Fibroblast of skin of scalp (primary cell): ENCODE measurements at regions not wholly inside any gene's neighbourhood (a gene's known extent, or its start where the extent isn't known, plus 50 kb on each side); places are given as distances from the start of the nearest gene placed in this dataset.
A peak's percentile ranks its signal among the peaks of the same experiment; 100 is the strongest.
"Not testable (repeated sequence)": the region's sequence is repeated elsewhere in the genome, so short reads cannot be mapped to it uniquely, and the experiment has no call there.

ENCODE experiments used
- DNase-seq: peaks from one replicate; pipeline ENCODE4 v3.0.0-alpha.2; 2013

DNA sequence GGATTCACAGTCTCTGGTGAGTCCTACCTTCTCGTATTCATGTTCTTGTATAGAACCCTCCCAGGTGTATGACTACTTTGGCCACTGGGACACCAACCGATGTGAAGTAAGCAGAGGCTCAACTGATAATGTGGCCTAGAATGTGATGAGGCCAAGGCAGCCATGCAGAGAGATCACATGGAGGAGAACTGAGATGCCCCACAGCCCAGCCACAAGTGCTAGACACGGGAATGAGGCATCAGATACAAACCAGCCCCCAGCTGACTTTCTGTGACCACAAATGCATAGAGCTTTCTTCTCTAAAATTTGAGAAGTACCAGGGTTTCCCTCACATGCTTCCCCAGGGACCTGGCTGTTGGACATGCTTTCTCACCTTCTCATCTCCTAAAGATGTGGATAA is 375.7 kb downstream of the CCSER2 start:
- DNase-seq, result no peak

DNA sequence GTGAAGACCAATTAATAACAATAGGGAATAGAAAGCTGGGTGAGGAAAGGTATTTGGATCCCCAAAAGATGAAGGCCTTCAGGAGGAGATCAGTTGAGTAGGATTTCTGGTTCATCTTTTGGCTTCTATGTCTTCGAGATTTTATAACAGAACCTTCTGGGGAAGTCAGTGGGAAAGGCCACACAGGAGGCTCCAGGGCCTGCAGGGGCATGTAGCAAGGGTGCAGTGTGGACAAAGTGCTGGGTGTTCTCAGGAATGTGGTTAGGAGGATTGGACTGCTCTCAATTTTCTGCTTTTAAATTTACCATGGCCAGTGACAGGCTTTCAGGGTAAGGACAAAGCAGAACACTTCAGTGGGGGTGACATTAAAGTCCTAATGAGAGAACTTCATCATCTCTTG is 378.0 kb downstream of the CCSER2 start:
- DNase-seq, result no peak

GRCh38 chr10:84706875-84707274 is 378.5 kb downstream of the CCSER2 start:
- no peak for DNase-seq

GRCh38 chr10:84715911-84716310 is 387.5 kb downstream of the CCSER2 start:
- peak; percentile 16 for DNase-seq

DNA sequence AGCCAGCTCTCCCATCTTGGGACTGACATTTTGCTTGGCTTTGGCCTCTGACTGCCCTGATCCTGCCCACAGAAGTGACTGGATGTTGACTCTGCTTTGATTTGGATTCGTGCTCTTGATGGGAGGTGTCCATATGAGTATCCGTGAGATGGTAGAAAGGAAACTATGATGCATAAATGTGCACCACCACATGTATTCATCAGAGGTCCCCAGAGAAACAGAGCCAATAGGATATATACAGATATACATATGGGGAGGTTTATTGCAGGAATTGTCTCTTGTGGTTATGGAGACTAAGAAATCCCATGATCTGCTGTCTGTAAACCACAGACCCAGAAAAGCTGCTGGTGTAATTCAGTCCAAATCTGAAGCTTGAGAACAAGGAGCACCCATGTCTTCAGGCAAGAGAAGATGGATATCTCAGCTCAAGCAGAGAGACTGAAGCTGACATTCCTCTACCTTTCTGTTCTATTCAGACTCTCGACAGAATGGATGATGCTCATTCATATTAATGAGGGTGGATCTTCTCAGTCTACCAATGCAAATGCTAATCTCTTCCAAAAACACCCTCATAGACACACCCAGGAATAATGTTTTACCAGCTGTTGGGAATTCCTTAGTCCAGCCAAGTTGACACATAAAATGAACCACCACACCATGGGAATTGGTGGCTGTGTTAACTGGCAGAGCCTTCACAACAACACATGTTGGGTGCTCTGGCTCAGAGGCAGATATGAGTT is 390.7 kb downstream of the CCSER2 start:
- no peak for DNase-seq

DNA sequence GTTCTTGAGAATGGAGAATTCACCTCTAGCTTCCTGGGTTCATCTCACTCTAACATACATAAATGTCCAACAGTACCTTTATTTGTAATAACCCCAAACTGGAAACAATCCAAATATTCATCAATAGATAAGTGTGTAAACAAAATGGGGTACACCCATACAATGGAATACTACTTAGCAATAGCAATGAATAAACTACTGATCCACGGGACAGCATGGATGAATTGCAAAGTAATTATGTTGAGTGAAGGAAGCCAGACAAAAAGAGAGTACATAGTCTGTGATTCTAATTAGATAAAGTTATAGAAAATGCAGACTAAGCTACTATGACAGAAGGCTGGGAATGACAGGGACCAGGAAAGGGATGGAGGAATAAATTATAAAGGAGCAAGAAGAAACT is 391.3 kb downstream of the CCSER2 start:
- no peak for DNase-seq

GRCh38 chr10:84727398-84727797 is 399.0 kb downstream of the CCSER2 start:
- DNase-seq, result no peak

GRCh38 chr10:84739126-84739525 is 410.7 kb downstream of the CCSER2 start:
- DNase-seq, result not testable (repeated sequence)

GRCh38 chr10:84739641-84740040 is 411.3 kb downstream of the CCSER2 start:
- no peak for DNase-seq

DNA sequence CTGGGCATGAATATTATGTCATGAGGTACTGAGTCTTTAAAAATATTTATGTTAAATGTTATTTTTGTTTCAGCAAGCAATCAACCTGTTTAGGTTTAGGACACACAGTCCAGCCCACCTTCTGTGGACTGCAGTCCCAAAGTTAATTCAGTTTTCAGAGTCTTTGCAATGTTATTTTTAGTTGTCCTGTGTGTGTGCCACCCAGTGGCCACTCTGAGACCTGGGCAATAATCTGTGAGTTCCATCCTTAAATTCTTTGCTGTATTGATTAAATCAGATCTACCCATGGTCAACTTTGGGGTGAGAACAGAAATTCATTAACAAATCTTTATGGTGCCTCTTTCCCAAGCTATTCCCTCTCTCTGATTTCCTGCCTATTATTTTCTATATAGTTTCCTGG is 415.1 kb downstream of the CCSER2 start:
- DNase-seq, result peak; percentile 1

DNA sequence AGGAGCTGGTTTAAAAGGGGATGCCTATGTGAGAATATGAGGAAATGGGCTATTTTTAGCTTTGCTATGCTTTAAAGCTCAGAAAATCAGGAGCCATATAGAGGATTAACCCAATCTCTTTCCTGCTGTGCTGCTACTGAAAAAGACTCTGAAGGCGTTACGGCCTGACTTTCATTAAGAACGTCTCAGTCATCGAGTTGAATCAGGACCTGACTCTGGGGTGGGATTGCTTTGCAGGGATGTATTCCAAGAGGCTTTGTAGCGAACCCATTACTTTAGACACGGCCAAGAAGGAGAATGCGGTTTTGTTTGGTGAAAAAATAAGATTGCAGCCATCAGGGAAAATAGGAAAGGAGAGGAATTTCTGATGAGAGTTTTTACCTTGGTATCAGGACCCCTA is 426.9 kb downstream of the CCSER2 start:
- DNase-seq, result no peak

DNA sequence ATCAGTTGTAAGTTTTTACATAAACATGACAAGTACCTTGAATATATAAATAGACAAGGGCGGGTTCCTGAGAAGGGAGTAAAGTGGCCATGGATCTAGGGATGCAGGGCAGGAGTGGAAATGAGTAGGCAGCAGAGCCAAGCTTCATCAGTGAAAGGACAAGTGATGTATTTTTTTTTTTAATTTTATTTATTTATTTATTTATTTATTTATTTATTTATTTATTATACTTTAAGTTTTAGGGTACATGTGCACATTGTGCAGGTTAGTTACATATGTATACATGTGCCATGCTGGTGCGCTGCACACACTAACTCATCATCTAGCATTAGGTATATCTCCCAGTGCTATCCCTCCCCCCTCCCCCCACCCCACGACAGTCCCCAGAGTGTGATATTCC is 428.3 kb downstream of the CCSER2 start:
- not testable (repeated sequence) for DNase-seq

GRCh38 chr10:84761994-84762614 is 433.7 kb downstream of the CCSER2 start:
- DNase-seq, result not testable (repeated sequence)

DNA sequence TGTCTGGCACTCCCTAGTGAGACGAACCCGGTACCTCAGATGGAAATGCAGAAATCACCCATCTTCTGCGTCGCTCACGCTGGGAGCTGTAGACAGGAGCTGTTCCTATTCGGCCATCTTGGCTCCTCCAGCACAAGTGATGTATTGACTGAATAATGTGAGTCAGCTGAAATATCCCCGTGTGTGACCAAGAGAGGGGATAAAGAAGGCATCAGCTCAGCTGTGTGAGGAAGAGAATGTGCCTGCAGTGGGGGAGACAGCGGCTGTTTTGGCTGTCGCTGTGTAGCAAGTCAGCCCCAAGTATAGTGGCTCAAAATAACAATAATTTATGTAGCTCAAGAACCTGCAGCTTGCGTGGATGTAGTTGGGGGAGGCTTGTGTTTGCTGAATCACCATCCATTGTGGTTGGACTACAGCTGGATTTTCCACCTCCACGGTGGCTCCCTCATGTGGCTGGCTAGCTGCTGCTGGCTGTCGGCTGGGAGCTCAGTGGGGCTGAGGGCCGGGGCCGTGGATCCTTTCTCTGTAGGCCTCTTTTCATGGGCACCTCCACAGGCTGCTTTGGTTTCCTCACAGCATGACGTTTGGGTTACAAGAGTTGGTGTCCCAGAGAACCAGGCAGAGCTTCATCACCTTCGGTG is 434.5 kb downstream of the CCSER2 start:
- DNase-seq, result no peak

GRCh38 chr10:84763965-84764364 is 435.6 kb downstream of the CCSER2 start:
- no peak for DNase-seq

GRCh38 chr10:84765086-84765485 is 436.7 kb downstream of the CCSER2 start:
- no peak for DNase-seq

- DNase-seq, result no peak
These were observed 437.3 kb downstream of the CCSER2 start for GRCh38 chr10:84765656-84766055.

DNA sequence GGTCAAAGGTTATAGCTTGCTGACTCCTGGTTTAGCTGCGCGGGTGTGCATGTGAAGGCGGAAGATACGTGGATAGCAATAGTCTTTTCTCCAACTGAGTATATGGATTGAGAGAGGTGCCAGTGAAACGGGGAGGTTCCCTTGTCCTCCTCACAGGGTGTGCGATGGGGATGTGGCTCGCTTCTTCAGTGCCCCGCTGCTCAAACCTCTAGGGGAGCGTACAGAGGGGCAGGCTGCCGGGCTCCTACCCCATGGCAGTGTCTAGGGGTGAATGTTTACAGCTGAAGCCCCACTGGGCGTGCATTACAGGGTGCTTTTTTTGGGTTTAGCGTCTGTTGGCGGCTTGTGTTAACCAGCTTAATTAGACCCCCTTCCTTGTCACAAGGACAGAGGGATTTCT is 438.5 kb downstream of the CCSER2 start:
- no peak for DNase-seq

- no peak for DNase-seq
These were observed 439.7 kb downstream of the CCSER2 start for GRCh38 chr10:84768132-84768531.

DNA sequence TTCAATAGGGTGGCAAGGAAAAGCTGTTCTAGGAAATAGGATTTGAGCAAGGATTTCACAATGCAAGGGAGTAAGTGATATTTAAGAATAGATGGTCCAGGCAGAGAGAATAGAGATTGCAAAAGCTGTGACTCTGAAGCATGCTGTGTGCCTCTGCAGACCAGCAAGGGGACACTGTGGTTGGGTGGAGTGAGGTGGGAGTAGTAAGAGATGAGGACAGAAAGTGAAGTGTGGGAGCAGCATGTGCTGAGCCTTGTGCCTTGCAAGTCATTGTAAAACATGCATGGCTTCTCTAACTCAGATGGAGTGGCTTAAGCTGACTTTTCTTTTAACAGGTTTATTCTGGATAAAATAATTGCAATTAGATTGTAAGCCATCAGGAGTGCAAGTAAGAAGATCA is 442.4 kb downstream of the CCSER2 start:
- no peak for DNase-seq

DNA sequence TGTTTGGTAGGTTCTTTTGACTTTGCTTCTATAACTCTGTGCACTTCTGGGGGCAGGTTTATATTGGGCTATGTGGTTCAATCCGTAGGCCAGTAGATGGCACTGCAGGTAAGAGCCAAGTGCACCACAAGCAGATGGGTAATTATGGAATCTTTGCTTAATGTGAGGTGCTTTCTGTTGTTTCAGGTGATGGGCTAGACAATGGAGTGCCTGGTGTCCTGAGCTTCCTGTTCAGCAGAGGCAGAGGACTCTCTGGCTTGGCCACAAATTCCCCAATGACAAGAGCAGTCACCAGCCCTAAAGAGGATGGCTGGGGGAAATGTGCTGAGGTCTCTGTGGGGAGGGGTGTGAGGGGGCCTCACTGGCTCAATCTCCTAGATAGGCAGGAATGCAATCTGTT is 455.0 kb downstream of the CCSER2 start:
- DNase-seq, result peak; percentile 59

DNA sequence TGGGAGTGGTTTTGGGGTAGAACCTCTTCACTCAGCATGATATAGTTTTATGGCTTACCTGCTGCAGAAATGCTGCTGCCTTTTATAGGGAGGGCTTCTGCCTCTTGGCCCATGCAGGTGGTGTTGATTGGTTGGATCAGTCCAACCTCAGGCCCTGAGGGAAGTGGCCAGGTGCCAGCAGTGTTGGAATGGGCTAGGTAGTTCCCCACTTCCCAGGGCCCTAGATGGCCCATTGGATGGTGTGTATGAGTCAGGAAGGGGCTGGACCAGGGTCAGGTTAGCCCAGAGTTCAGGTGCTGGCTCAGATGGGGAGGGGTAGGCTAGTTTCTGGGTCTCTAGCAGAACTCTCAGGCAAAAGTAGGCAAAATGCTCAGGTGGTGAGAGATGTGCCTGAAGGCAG is 455.5 kb downstream of the CCSER2 start:
- no peak for DNase-seq

DNA sequence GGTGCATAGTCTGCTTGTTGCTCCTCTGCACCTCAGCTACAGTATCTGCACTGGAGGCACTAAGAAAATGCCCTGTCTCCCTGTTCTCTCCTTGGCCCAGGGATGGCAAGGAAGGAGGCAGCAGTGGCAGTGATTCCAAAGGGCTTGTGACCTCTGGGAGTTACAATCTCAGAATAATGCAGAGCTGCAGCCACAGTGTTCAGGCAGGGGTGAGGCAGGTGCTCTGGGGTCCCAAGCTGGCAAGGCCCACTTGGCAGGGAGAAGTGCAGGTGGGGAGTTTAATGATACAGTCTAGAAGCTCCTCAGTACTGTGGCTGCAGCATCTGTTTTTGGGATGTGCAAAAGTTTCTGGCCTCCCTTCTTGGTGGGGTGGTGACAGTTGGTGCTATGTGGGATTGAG is 456.4 kb downstream of the CCSER2 start:
- no peak for DNase-seq

DNA sequence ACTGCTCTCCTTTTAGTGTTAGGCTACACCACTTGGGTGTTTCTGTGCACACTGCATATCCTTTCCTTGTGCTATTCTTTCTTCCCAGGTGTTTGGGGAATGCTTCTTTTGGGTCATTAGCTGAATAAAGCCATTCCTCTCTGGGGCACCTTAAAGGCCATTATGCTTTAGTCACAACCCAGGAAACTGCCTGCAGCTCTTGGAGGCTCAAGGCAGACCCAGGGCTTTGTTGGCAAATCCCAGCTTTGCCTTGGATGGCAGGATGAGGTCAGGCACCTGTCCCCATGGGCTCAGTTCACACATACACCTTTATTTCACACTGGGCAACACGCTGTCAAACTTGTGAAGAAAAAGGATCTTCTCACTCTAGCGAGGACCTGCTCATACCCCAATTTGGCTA is 460.6 kb downstream of the CCSER2 start:
- DNase-seq, result no peak
